Neural progenitor cell (in vitro differentiated cells): ENCODE measurements at regions not wholly inside any gene's neighbourhood (a gene's known extent, or its start where the extent isn't known, plus 50 kb on each side); places are given as distances from the start of the nearest gene placed in this dataset.
"Not testable (repeated sequence)": the region's sequence is repeated elsewhere in the genome, so short reads cannot be mapped to it uniquely, and the experiment has no call there.

Experiments
- DNase-seq: peaks from one replicate; pipeline ENCODE4 v3.0.0-alpha.2; 2016; ENCODE audit warnings: low spot score
- H2AFZ ChIP-seq: fragments of 200-600 bp; sonication (generic); replicated peaks from 2 replicates; pipeline ENCODE4 v1.6.1; 2016; ENCODE audit warnings: antibody characterized with exemption
- H3F3A ChIP-seq: fragments of 200-600 bp; sonication (generic); 2 replicates; pipeline ENCODE4 v1.6.1; 2016; ENCODE audit warnings: antibody characterized with exemption, low read depth
- H3K27ac ChIP-seq: fragments of 200-600 bp; sonication (generic); 2 replicates; pipeline ENCODE4 v1.5.1; 2016; ENCODE audit warnings: mild to moderate bottlenecking
- H3K27me3 ChIP-seq: fragments of 200-600 bp; sonication (generic); 2 replicates; pipeline ENCODE4 v1.6.1; 2016; ENCODE audit warnings: mild to moderate bottlenecking, moderate library complexity
- H3K36me3 ChIP-seq: fragments of 200-600 bp; sonication (generic); 2 replicates; pipeline ENCODE4 v1.5.1; 2016
- H3K4me1 ChIP-seq: fragments of 200-600 bp; sonication (generic); 2 replicates; pipeline ENCODE4 v1.6.1; 2016; ENCODE audit warnings: mixed run types
- H3K4me2 ChIP-seq: fragments of 200-600 bp; sonication (generic); 2 replicates; pipeline ENCODE4 v1.6.1; 2016
- H3K4me3 ChIP-seq: fragments of 200-600 bp; sonication (generic); 2 replicates; pipeline ENCODE4 v1.5.1; 2016
- H3K79me2 ChIP-seq: fragments of 200-600 bp; sonication (generic); 2 replicates; pipeline ENCODE4 v1.6.1; 2016; ENCODE audit warnings: low read depth
- H3K9ac ChIP-seq: fragments of 200-600 bp; sonication (generic); 2 replicates; pipeline ENCODE4 v1.6.1; 2016
- H3K9me3 ChIP-seq: fragments of 200-600 bp; sonication (generic); 2 replicates; pipeline ENCODE4 v1.5.1; 2016; ENCODE audit warnings: low read depth
- H4K20me1 ChIP-seq: fragments of 200-600 bp; sonication (generic); 2 replicates; pipeline ENCODE4 v1.6.1; 2016; ENCODE audit warnings: low read depth
- H3K27ac Mint-ChIP-seq: 3 replicates; pipeline ENCODE4 v1.8.0; 2021; ENCODE audit warnings: mixed read lengths
- H3K27me3 Mint-ChIP-seq: 2 replicates; pipeline ENCODE4 v1.8.0; 2022; ENCODE audit warnings: low read depth, mild to moderate bottlenecking, inconsistent platforms, moderate library complexity, mixed read lengths; ENCODE audit not compliant: insufficient read depth
- H3K36me3 Mint-ChIP-seq: 3 replicates; pipeline ENCODE4 v1.8.0; 2021; ENCODE audit warnings: mixed read lengths
- H3K4me1 Mint-ChIP-seq: 3 replicates; pipeline ENCODE4 v1.8.0; 2021; ENCODE audit warnings: mixed read lengths
- H3K4me3 Mint-ChIP-seq: 3 replicates; pipeline ENCODE4 v1.8.0; 2021; ENCODE audit warnings: mild to moderate bottlenecking, moderate library complexity, mixed read lengths
- H3K9me3 Mint-ChIP-seq: 3 replicates; pipeline ENCODE4 v1.8.0; 2020; ENCODE audit warnings: mixed read lengths
- CTCF ChIP-seq: fragments of 200-600 bp; sonication (generic); IDR thresholded peaks from 2 replicates; pipeline ENCODE4 v1.5.1; 2017; ENCODE audit warnings: antibody characterized with exemption, mild to moderate bottlenecking
- EZH2 ChIP-seq: fragments of 200-600 bp; sonication (generic); IDR thresholded peaks from 2 replicates; pipeline ENCODE4 v1.6.1; 2017; ENCODE audit warnings: antibody characterized with exemption, mild to moderate bottlenecking, moderate library complexity
- EZH2phosphoT487 ChIP-seq: fragments of 200-600 bp; sonication (generic); IDR thresholded peaks from 2 replicates; pipeline ENCODE4 v1.6.1; 2017; ENCODE audit warnings: antibody characterized with exemption

GRCh38 chr15:31503758-31504461 lies 177.3 kb downstream of the KLF13 start:
- no peak overlapping the region for H3K4me2 ChIP-seq
- no peak overlapping the region for H3K4me3 ChIP-seq
- DNase-seq = no peak
- no peaks in the 10 kb centered on the region for H3K27me3 ChIP-seq
- no peak for TF ChIP-seq EZH2phosphoT487
- no peak for TF ChIP-seq CTCF
- no peak for TF ChIP-seq EZH2
- no peaks in the 10 kb centered on the region for H4K20me1 ChIP-seq
- H3K9me3 ChIP-seq = no peaks in the 10 kb centered on the region
- no peaks in the 10 kb centered on the region for H3K4me1 ChIP-seq
- H3K4me1 Mint-ChIP-seq = no peaks in the 10 kb centered on the region
- H3K9ac ChIP-seq = no peak overlapping the region
- H3K27me3 Mint-ChIP-seq = peaks cover 2% of the 10 kb centered on the region
- no peaks in the 10 kb centered on the region for H3K9me3 Mint-ChIP-seq
- no peak overlapping the region for H3K4me3 Mint-ChIP-seq
- no peaks in the 10 kb centered on the region for H3K36me3 ChIP-seq
- no peaks in the 10 kb centered on the region for H3K79me2 ChIP-seq
- H3K27ac Mint-ChIP-seq = no peak overlapping the region
- no peak overlapping the region for H2AFZ ChIP-seq
- H3K27ac ChIP-seq = no peak overlapping the region
- H3K36me3 Mint-ChIP-seq = no peaks in the 10 kb centered on the region
- H3F3A ChIP-seq = no peaks in the 10 kb centered on the region

- Mint-ChIP-seq H3K4me1 (no peaks in the 10 kb centered on the region), H3K36me3 (no peaks in the 10 kb centered on the region), H3K9me3 (no peaks in the 10 kb centered on the region), H3K4me3 (no peak overlapping the region), H3K27me3 (peaks cover 2% of the 10 kb centered on the region), H3K27ac (no peak overlapping the region)
- H3K9ac ChIP-seq = no peak overlapping the region
- no peak overlapping the region for H2AFZ ChIP-seq
- no peaks in the 10 kb centered on the region for H4K20me1 ChIP-seq
- no peaks in the 10 kb centered on the region for H3K27me3 ChIP-seq
- H3K4me1 ChIP-seq = no peaks in the 10 kb centered on the region
- H3K4me2 ChIP-seq = no peak overlapping the region
- no peaks in the 10 kb centered on the region for H3K9me3 ChIP-seq
- H3F3A ChIP-seq = no peaks in the 10 kb centered on the region
- H3K27ac ChIP-seq = no peak overlapping the region
- H3K4me3 ChIP-seq = no peak overlapping the region
- H3K36me3 ChIP-seq = no peaks in the 10 kb centered on the region
- H3K79me2 ChIP-seq = no peaks in the 10 kb centered on the region
- no peak for DNase-seq
- TF ChIP-seq EZH2phosphoT487 (no peak), EZH2 (no peak), CTCF (no peak)
Observed at GRCh38 chr15:31504462-31504839, 177.8 kb downstream of the KLF13 start.

GRCh38 chr15:31507573-31507972 lies 180.9 kb downstream of the KLF13 start:
- H3K36me3 ChIP-seq, H3K4me2 ChIP-seq, H3K27me3 ChIP-seq, H3K36me3 Mint-ChIP-seq, H3K27me3 Mint-ChIP-seq, H2AFZ ChIP-seq, H3K4me3 ChIP-seq, H3K4me1 ChIP-seq, H3K9ac ChIP-seq, H3K4me3 Mint-ChIP-seq, DNase-seq, H3K27ac Mint-ChIP-seq, H3K4me1 Mint-ChIP-seq, H4K20me1 ChIP-seq, H3K79me2 ChIP-seq, H3K27ac ChIP-seq, H3K9me3 ChIP-seq, H3K9me3 Mint-ChIP-seq: not testable (repeated sequence)
- peaks cover 15% of the 10 kb centered on the region for H3F3A ChIP-seq

- Mint-ChIP-seq H3K4me3 (no peak overlapping the region), H3K4me1 (no peaks in the 10 kb centered on the region), H3K27ac (no peak overlapping the region), H3K36me3 (no peaks in the 10 kb centered on the region), H3K9me3 (no peaks in the 10 kb centered on the region), H3K27me3 (peaks cover 2% of the 10 kb centered on the region)
- H3K4me1 ChIP-seq = no peaks in the 10 kb centered on the region
- H3K36me3 ChIP-seq = no peaks in the 10 kb centered on the region
- no peaks in the 10 kb centered on the region for H4K20me1 ChIP-seq
- peaks cover 15% of the 10 kb centered on the region for H3F3A ChIP-seq
- DNase-seq = no peak
- TF ChIP-seq EZH2phosphoT487 (no peak), EZH2 (no peak), CTCF (no peak)
- no peaks in the 10 kb centered on the region for H3K79me2 ChIP-seq
- H3K27ac ChIP-seq = no peak overlapping the region
- no peak overlapping the region for H3K4me3 ChIP-seq
- no peak overlapping the region for H3K4me2 ChIP-seq
- H3K9ac ChIP-seq = no peak overlapping the region
- no peaks in the 10 kb centered on the region for H3K9me3 ChIP-seq
- H2AFZ ChIP-seq = no peak overlapping the region
- H3K27me3 ChIP-seq = no peaks in the 10 kb centered on the region
Observed at GRCh38 chr15:31508656-31509055, 182.0 kb downstream of the KLF13 start.
